SK-N-SH treated with all-trans-retinoic acid at 6 μM for 48 hours (cell line): ENCODE measurements at regions not wholly inside any gene's neighbourhood (a gene's known extent, or its start where the extent isn't known, plus 50 kb on each side); places are given as distances from the start of the nearest gene placed in this dataset.

ENCODE experiments used
- ATAC-seq: fragments of 200-7000 bp; cut with Tn5 transposase; 3 replicates; pipeline ENCODE4 v1.9.1; 2020; ENCODE audit warnings: mild to moderate bottlenecking, moderate library complexity
- ARNTL ChIP-seq: fragments of 450-650 bp; formaldehyde crosslinking; IDR thresholded peaks from 2 replicates; pipeline ENCODE4 v1.5.0; 2020; ENCODE audit warnings: low read depth, mild to moderate bottlenecking, moderate library complexity, borderline replicate concordance
- BACH2 ChIP-seq: fragments of 250-450 bp; sonication (Bioruptor Pico); IDR thresholded peaks from 2 replicates; pipeline ENCODE4 v1.9.0; 2021; ENCODE audit warnings: mild to moderate bottlenecking, borderline replicate concordance
- CSDC2 ChIP-seq: fragments of 250-450 bp; sonication (Bioruptor Pico); IDR thresholded peaks from 2 replicates; pipeline ENCODE4 v1.5.0; 2020; ENCODE audit warnings: mild to moderate bottlenecking, moderate library complexity
- ESRRG ChIP-seq: fragments of 250-450 bp; sonication (Bioruptor Pico); IDR thresholded peaks from 2 replicates; pipeline ENCODE4 v1.6.1; 2021; ENCODE audit warnings: mild to moderate bottlenecking
- GLIS3 ChIP-seq: fragments of 250-450 bp; sonication (Bioruptor Pico); IDR thresholded peaks from 2 replicates; pipeline ENCODE4 v1.5.0; 2020; ENCODE audit warnings: mild to moderate bottlenecking, moderate library complexity
- ISL1 ChIP-seq: fragments of 250-450 bp; sonication (Bioruptor Pico); IDR thresholded peaks from 2 replicates; pipeline ENCODE4 v2.1.2; 2022; ENCODE audit warnings: mild to moderate bottlenecking, moderate library complexity
- OSR1 ChIP-seq: fragments of 250-450 bp; sonication (Bioruptor Pico); IDR thresholded peaks from 2 replicates; pipeline ENCODE4 v1.8.0; 2022; ENCODE audit warnings: moderate library complexity, mild to moderate bottlenecking, inconsistent platforms
- PPARA ChIP-seq: fragments of 250-450 bp; sonication (Bioruptor Pico); IDR thresholded peaks from 2 replicates; pipeline ENCODE4 v1.5.0; 2020; ENCODE audit warnings: mild to moderate bottlenecking, borderline replicate concordance
- RARB ChIP-seq: fragments of 250-450 bp; sonication (Bioruptor Pico); IDR thresholded peaks from 2 replicates; pipeline ENCODE4 v1.8.0; 2021; ENCODE audit warnings: mild to moderate bottlenecking, moderate library complexity
- SNAI2 ChIP-seq: fragments of 250-450 bp; sonication (Bioruptor Pico); IDR thresholded peaks from 2 replicates; pipeline ENCODE4 v1.5.0; 2020; ENCODE audit warnings: mild to moderate bottlenecking, moderate library complexity
- TCF4 ChIP-seq: fragments of 250-450 bp; sonication (Bioruptor Pico); IDR thresholded peaks from 2 replicates; pipeline ENCODE4 v1.8.0; 2021; ENCODE audit warnings: mild to moderate bottlenecking, moderate library complexity, borderline replicate concordance
- TOX ChIP-seq: fragments of 250-450 bp; sonication (Bioruptor Pico); IDR thresholded peaks from 2 replicates; pipeline ENCODE4 v1.8.0; 2021; ENCODE audit warnings: mild to moderate bottlenecking, moderate library complexity, borderline replicate concordance
- ZC3H10 ChIP-seq: fragments of 250-450 bp; sonication (Bioruptor Pico); IDR thresholded peaks from 2 replicates; pipeline ENCODE4 v1.5.1; 2021; ENCODE audit warnings: mild to moderate bottlenecking, moderate library complexity
- ZFP3 ChIP-seq: fragments of 250-450 bp; sonication (Bioruptor Pico); IDR thresholded peaks from 2 replicates; pipeline ENCODE4 v1.5.0; 2020; ENCODE audit warnings: mild to moderate bottlenecking, moderate library complexity
- ZNF565 ChIP-seq: fragments of 450-650 bp; formaldehyde crosslinking; conservative IDR thresholded peaks from 2 replicates; pipeline ENCODE4 v1.5.0; 2020; ENCODE audit warnings: low read depth, mild to moderate bottlenecking, moderate library complexity
- TF ChIP-seq, protein P1 (sequence below): fragments of 250-450 bp; sonication (Bioruptor Pico); IDR thresholded peaks from 2 replicates; pipeline ENCODE4 v1.5.1; 2021; ENCODE audit warnings: mild to moderate bottlenecking, moderate library complexity
- TF ChIP-seq, protein P2 (sequence below): fragments of 250-450 bp; sonication (Bioruptor Pico); IDR thresholded peaks from 2 replicates; pipeline ENCODE4 v1.5.1; 2020; ENCODE audit warnings: low read depth, mild to moderate bottlenecking, moderate library complexity
- TF ChIP-seq, protein P3 (sequence below): fragments of 250-450 bp; sonication (Bioruptor Pico); IDR thresholded peaks from 2 replicates; pipeline ENCODE4 v1.8.0; 2021; ENCODE audit warnings: low read depth, mild to moderate bottlenecking, moderate library complexity, borderline replicate concordance
- TF ChIP-seq, protein P4 (sequence below): fragments of 250-450 bp; sonication (Bioruptor Pico); IDR thresholded peaks from 2 replicates; pipeline ENCODE4 v1.5.0; 2020; ENCODE audit warnings: mild to moderate bottlenecking, moderate library complexity
- TF ChIP-seq, protein P5 (sequence below): fragments of 250-450 bp; sonication (Bioruptor Pico); IDR thresholded peaks from 2 replicates; pipeline ENCODE4 v1.8.0; 2020; ENCODE audit warnings: mild to moderate bottlenecking, moderate library complexity, borderline replicate concordance

DNA sequence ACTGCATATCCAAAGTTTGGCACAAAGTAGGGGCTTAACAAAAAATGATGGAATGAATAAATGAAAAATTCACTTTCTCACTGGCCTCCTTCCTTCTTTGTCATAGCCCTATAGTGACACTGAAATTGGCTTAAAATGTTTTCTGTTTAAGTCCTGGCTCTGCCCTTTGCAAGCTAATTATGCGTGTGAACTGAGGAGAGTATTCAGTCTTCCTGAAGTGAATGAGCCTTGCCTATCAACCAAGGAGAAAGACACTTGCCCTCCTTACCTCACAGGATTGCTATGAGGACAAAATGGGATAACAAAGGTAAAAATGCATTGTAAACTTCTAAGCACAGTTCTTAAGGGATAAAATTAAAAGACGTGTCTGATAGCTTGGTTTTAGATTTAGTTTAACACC, 729.8 kb upstream of the ANO3 start:
- TF ChIP-seq, protein P1, sequence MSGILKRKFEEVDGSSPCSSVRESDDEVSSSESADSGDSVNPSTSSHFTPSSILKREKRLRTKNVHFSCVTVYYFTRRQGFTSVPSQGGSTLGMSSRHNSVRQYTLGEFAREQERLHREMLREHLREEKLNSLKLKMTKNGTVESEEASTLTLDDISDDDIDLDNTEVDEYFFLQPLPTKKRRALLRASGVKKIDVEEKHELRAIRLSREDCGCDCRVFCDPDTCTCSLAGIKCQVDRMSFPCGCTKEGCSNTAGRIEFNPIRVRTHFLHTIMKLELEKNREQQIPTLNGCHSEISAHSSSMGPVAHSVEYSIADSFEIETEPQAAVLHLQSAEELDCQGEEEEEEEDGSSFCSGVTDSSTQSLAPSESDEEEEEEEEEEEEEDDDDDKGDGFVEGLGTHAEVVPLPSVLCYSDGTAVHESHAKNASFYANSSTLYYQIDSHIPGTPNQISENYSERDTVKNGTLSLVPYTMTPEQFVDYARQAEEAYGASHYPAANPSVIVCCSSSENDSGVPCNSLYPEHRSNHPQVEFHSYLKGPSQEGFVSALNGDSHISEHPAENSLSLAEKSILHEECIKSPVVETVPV (CRISPR knock-in tag) = no peak
- TF ChIP-seq CSDC2 (CRISPR knock-in tag) (no peak), ARNTL (CRISPR knock-in tag) (no peak), RARB (CRISPR knock-in tag) (no peak), ZNF565 (no peak), ZFP3 (CRISPR knock-in tag) (no peak), TOX (CRISPR knock-in tag) (no peak), BACH2 (CRISPR knock-in tag) (no peak), ESRRG (CRISPR knock-in tag) (no peak), PPARA (CRISPR knock-in tag) (no peak), TCF4 (CRISPR knock-in tag) (no peak), GLIS3 (CRISPR knock-in tag) (no peak), SNAI2 (no peak), ISL1 (no peak)
- TF ChIP-seq, protein P2, sequence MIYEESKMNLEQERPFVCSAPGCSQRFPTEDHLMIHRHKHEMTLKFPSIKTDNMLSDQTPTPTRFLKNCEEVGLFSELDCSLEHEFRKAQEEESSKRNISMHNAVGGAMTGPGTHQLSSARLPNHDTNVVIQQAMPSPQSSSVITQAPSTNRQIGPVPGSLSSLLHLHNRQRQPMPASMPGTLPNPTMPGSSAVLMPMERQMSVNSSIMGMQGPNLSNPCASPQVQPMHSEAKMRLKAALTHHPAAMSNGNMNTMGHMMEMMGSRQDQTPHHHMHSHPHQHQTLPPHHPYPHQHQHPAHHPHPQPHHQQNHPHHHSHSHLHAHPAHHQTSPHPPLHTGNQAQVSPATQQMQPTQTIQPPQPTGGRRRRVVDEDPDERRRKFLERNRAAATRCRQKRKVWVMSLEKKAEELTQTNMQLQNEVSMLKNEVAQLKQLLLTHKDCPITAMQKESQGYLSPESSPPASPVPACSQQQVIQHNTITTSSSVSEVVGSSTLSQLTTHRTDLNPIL (CRISPR knock-in tag) = no peak
- TF ChIP-seq, protein P3, sequence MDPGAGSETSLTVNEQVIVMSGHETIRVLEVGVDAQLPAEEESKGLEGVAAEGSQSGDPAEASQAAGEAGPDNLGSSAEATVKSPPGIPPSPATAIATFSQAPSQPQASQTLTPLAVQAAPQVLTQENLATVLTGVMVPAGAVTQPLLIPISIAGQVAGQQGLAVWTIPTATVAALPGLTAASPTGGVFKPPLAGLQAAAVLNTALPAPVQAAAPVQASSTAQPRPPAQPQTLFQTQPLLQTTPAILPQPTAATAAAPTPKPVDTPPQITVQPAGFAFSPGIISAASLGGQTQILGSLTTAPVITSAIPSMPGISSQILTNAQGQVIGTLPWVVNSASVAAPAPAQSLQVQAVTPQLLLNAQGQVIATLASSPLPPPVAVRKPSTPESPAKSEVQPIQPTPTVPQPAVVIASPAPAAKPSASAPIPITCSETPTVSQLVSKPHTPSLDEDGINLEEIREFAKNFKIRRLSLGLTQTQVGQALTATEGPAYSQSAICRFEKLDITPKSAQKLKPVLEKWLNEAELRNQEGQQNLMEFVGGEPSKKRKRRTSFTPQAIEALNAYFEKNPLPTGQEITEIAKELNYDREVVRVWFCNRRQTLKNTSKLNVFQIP = no peak
- TF ChIP-seq, protein P4, sequence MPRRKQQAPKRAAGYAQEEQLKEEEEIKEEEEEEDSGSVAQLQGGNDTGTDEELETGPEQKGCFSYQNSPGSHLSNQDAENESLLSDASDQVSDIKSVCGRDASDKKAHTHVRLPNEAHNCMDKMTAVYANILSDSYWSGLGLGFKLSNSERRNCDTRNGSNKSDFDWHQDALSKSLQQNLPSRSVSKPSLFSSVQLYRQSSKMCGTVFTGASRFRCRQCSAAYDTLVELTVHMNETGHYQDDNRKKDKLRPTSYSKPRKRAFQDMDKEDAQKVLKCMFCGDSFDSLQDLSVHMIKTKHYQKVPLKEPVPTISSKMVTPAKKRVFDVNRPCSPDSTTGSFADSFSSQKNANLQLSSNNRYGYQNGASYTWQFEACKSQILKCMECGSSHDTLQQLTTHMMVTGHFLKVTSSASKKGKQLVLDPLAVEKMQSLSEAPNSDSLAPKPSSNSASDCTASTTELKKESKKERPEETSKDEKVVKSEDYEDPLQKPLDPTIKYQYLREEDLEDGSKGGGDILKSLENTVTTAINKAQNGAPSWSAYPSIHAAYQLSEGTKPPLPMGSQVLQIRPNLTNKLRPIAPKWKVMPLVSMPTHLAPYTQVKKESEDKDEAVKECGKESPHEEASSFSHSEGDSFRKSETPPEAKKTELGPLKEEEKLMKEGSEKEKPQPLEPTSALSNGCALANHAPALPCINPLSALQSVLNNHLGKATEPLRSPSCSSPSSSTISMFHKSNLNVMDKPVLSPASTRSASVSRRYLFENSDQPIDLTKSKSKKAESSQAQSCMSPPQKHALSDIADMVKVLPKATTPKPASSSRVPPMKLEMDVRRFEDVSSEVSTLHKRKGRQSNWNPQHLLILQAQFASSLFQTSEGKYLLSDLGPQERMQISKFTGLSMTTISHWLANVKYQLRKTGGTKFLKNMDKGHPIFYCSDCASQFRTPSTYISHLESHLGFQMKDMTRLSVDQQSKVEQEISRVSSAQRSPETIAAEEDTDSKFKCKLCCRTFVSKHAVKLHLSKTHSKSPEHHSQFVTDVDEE (CRISPR knock-in tag) = no peak
- TF ChIP-seq, protein P5, sequence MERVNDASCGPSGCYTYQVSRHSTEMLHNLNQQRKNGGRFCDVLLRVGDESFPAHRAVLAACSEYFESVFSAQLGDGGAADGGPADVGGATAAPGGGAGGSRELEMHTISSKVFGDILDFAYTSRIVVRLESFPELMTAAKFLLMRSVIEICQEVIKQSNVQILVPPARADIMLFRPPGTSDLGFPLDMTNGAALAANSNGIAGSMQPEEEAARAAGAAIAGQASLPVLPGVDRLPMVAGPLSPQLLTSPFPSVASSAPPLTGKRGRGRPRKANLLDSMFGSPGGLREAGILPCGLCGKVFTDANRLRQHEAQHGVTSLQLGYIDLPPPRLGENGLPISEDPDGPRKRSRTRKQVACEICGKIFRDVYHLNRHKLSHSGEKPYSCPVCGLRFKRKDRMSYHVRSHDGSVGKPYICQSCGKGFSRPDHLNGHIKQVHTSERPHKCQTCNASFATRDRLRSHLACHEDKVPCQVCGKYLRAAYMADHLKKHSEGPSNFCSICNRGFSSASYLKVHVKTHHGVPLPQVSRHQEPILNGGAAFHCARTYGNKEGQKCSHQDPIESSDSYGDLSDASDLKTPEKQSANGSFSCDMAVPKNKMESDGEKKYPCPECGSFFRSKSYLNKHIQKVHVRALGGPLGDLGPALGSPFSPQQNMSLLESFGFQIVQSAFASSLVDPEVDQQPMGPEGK (CRISPR knock-in tag) = no peak
- TF ChIP-seq, all 23 proteins: peak for 0
- ATAC-seq = no peak

DNA sequence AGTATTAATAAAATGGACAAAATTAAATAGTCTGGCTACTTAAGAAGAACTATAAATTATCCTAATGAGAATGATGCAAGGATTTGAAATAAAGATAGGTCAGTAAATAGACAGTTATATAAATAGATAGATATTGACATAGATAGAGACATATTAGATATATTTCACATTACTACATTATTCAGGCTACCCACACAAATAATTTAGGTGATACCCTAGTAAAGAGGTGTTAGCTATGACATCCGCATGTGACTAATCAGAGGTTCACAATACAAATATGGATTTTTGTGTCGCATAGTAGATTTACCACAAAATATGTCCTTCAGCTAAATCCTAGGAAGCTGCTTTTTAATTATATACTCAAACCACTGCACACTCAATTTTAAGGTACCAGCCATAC, 729.0 kb upstream of the ANO3 start:
- TF ChIP-seq ZC3H10 (CRISPR knock-in tag) = no peak
- TF ChIP-seq ESRRG (CRISPR knock-in tag) = no peak
- TF ChIP-seq TCF4 (CRISPR knock-in tag) = no peak
- 0 out of 2 replicates have a peak, but pooled peaks have one; percentile 32 for TF ChIP-seq ISL1
- TF ChIP-seq, protein P5 (CRISPR knock-in tag) = no peak
- ATAC-seq = no peak

DNA sequence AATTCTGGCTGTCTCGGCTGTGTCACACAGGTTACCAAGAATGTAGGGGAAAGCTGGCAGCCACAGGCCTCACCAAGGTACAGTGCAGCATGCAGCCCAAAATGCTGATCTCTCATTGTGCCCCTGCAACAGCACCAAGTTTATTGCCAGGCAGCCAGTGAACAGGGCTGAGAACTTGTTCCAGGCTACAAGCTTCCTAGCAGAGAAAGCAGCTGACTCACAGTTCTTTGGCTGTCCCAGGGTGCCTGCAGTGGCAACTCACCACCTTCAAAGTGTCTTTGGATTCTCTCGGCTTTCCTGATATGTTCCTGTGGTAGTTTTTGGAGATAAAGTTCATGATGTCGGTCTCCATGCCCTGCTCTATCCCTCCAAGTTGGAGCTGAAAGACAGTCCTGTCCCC, 719.1 kb upstream of the ANO3 start:
- TF ChIP-seq, protein P3 = no peak
- TF ChIP-seq OSR1 (CRISPR knock-in tag) (no peak), ZNF565 (no peak), CSDC2 (CRISPR knock-in tag) (no peak), ZFP3 (CRISPR knock-in tag) (no peak)

More for the DNA sequence above, 719.1 kb upstream of the ANO3 start:
- ATAC-seq = no peak
